Endothelial cell of umbilical vein (primary cell): ENCODE measurements at regions not wholly inside any gene's neighbourhood (a gene's known extent, or its start where the extent isn't known, plus 50 kb on each side); places are given as distances from the start of the nearest gene placed in this dataset.

ENCODE experiments used
- CTCF ChIP-seq, 2 donors: IDR thresholded peaks; 1 replicate in 1 of 2; 2 replicates in 1 of 2; pipeline ENCODE4 v1.5.1; 2011; ENCODE audit warnings: low read length in 2 of 2, mild to moderate bottlenecking in 2 of 2, moderate library complexity in 2 of 2, control low read depth in 1 of 2, inconsistent platforms in 1 of 2, low read depth in 1 of 2; ENCODE audit not compliant: insufficient read depth in 1 of 2; ENCODE audit errors: extremely low read depth in 1 of 2
- EZH2 ChIP-seq: IDR thresholded peaks from 2 replicates; pipeline ENCODE4 v1.6.1; 2012; ENCODE audit warnings: borderline replicate concordance, low read depth, mild to moderate bottlenecking, moderate library complexity, low read length, inconsistent platforms; ENCODE audit not compliant: severe bottlenecking
- FOS ChIP-seq: IDR thresholded peaks from 2 replicates; pipeline ENCODE4 v1.6.1; 2011; ENCODE audit warnings: mild to moderate bottlenecking, low read length, moderate library complexity, borderline replicate concordance; ENCODE audit not compliant: insufficient read depth
- MYC ChIP-seq: IDR thresholded peaks from one replicate; pipeline ENCODE4 v1.6.1; 2011; ENCODE audit warnings: mild to moderate bottlenecking, low read depth, low read length
- POLR2A ChIP-seq: IDR thresholded peaks from 2 replicates; pipeline ENCODE4 v1.6.1; 2012; ENCODE audit warnings: low read depth, mild to moderate bottlenecking, control low read depth, low read length

GRCh38 chr2:136407117-136407951 is 289.4 kb upstream of the CXCR4 start:
- TF ChIP-seq POLR2A = no peak
- TF ChIP-seq CTCF (IDR thresholded peaks at IDR 0.05; ENCODE audit: extremely low read depth in 1 of 2, insufficient read depth in 1 of 2, low read depth in 1 of 2, low read length in 2 of 2) = no peak
- no peak for TF ChIP-seq EZH2
- TF ChIP-seq MYC = no peak
- no peak for TF ChIP-seq FOS
